ENCODE measurements at regions not wholly inside any gene's neighbourhood (a gene's known extent, or its start where the extent isn't known, plus 50 kb on each side); places are given as distances from the start of the nearest gene placed in this dataset.
A peak's percentile ranks its signal among the peaks of the same experiment; 100 is the strongest.

- Histone ChIP-seq H3K4me3 (replicated peaks in 1 of 3; ENCODE audit: insufficient read depth in 1 of 3, low read depth in 1 of 3, low read length in 3 of 3) (no peak overlapping the region), H3K79me2 (ENCODE audit: control insufficient read depth, insufficient read depth, low read length) (no peaks in the 10 kb centered on the region), H3K27me3 (ENCODE audit: control insufficient read depth in 2 of 2, insufficient read depth in 2 of 2, low read length in 2 of 2) (no peaks in the 10 kb centered on the region), H3K9me1 (replicated peaks; ENCODE audit: control insufficient read depth, extremely low read depth, insufficient read depth, low read length) (no peaks in the 10 kb centered on the region), H4K20me1 (replicated peaks; ENCODE audit: control insufficient read depth, extremely low read depth, insufficient read depth, low read length) (no peaks in the 10 kb centered on the region), H2AFZ (ENCODE audit: low read depth, low read length) (peak overlapping the region; percentile 53), H3K4me2 (ENCODE audit: insufficient read depth, low read length) (no peak overlapping the region), H3K4me1 (ENCODE audit: control insufficient read depth, extremely low read depth, insufficient read depth, low read length) (peaks cover 2% of the 10 kb centered on the region), H3K36me3 (ENCODE audit: control insufficient read depth in 2 of 2, extremely low read depth in 1 of 2, insufficient read depth in 2 of 2, low read length in 2 of 2) (no peaks in the 10 kb centered on the region), H3K9ac (replicated peaks; ENCODE audit: extremely low read depth, insufficient read depth, low read length) (no peak overlapping the region), H3K27ac (ENCODE audit: insufficient read depth, low read depth, low read length) (no peak overlapping the region), H3K9me3 (replicated peaks; ENCODE audit: control insufficient read depth, insufficient read depth, low read length) (no peaks in the 10 kb centered on the region)
- intact Hi-C loops (cut with micrococcal nuclease) (loop anchor here (10.0 kb wide), 1 partner anchor 153 kb away; no protein-coding TSS in a partner anchor), dilution Hi-C loops (cut with MboI; ENCODE audit: extremely low pct_ligation_motif_present, low sequenced_read_pairs) (no loop called here)
- no peak for TF ChIP-seq MYC (IDR thresholded peaks at IDR 0.05; ENCODE audit: low read depth, low read length)
- TF ChIP-seq GATA2 (IDR thresholded peaks at IDR 0.05; ENCODE audit: insufficient read depth, insufficient read length, low read depth, low read length): no peak
- no peak for TF ChIP-seq CTCF (IDR thresholded peaks at IDR 0.05; ENCODE audit: extremely low read depth in 1 of 2, insufficient read depth in 1 of 2, low read depth in 1 of 2, low read length in 2 of 2)
- no peak for TF ChIP-seq POLR2AphosphoS5 (IDR thresholded peaks at IDR 0.05; ENCODE audit: insufficient read depth, low read depth, low read length)
- no peak for TF ChIP-seq FOS (IDR thresholded peaks at IDR 0.05; ENCODE audit: borderline replicate concordance, insufficient read depth, low read length)
- no peak for TF ChIP-seq JUN (IDR thresholded peaks at IDR 0.05; ENCODE audit: borderline replicate concordance, insufficient read depth, insufficient read length, low read depth)
- no peak for TF ChIP-seq POLR2A (IDR thresholded peaks at IDR 0.05; ENCODE audit: low read depth, low read length)
- no peak for TF ChIP-seq EZH2 (IDR thresholded peaks at IDR 0.05; ENCODE audit: borderline replicate concordance, low read depth, low read length, severe bottlenecking)
- TF ChIP-seq MAX (IDR thresholded peaks at IDR 0.05; ENCODE audit: insufficient read depth, insufficient read length): no peak
- no TSS peak for BruUV-seq (replicated peaks)
- ChIA-PET POLR2A (no interaction called here), CTCF (interaction anchor here (2.6 kb wide), 1 partner anchor 306 kb away, joined by 20 read pairs; no protein-coding TSS in a partner anchor)
- DNase-seq (ENCODE audit: low read depth, low spot score): no peak
- FAIRE-seq: no peak
Observed at GRCh38 chr4:134471569-134471968, 270.0 kb upstream of the PABPC4L start.
